PC-9 (cell line): ENCODE measurements at regions not wholly inside any gene's neighbourhood (a gene's known extent, or its start where the extent isn't known, plus 50 kb on each side); places are given as distances from the start of the nearest gene placed in this dataset.

Experiments used
- EZH2 ChIP-seq: fragments of 200-600 bp; sonication (generic); IDR thresholded peaks from 2 replicates; pipeline ENCODE4 v1.8.0; 2017; ENCODE audit warnings: antibody characterized with exemption, low read depth
- TF ChIP-seq, protein P1 (sequence below): fragments of 200-600 bp; sonication (generic); conservative IDR thresholded peaks from 2 replicates; pipeline ENCODE4 v1.6.1; 2017; ENCODE audit warnings: mixed run types, antibody characterized with exemption, mild to moderate bottlenecking, moderate library complexity

DNA sequence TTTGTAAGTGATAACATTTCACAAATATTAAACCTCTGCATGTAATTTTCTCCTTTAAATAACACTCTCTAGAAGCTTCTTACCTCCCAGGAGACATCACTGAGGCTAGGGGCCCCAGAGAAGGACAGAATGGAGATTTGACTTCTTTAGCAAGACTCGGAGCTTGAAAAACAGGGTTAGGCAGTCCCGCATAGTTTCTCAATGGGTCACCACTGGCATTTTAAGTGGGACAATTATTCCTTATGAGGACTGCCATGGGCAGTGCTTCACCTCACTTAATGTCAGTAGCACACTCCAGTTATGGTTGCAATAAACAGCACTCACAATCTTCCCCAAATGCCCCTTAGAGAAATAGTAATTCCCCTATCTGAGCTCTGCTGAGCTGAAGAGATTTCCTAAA is 66.7 kb upstream of the NOCT start:
- TF ChIP-seq, protein P1, sequence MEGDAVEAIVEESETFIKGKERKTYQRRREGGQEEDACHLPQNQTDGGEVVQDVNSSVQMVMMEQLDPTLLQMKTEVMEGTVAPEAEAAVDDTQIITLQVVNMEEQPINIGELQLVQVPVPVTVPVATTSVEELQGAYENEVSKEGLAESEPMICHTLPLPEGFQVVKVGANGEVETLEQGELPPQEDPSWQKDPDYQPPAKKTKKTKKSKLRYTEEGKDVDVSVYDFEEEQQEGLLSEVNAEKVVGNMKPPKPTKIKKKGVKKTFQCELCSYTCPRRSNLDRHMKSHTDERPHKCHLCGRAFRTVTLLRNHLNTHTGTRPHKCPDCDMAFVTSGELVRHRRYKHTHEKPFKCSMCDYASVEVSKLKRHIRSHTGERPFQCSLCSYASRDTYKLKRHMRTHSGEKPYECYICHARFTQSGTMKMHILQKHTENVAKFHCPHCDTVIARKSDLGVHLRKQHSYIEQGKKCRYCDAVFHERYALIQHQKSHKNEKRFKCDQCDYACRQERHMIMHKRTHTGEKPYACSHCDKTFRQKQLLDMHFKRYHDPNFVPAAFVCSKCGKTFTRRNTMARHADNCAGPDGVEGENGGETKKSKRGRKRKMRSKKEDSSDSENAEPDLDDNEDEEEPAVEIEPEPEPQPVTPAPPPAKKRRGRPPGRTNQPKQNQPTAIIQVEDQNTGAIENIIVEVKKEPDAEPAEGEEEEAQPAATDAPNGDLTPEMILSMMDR = no peak
- no peak for TF ChIP-seq EZH2
